KOPT-K1 (cell line): ENCODE measurements at regions not wholly inside any gene's neighbourhood (a gene's known extent, or its start where the extent isn't known, plus 50 kb on each side); places are given as distances from the start of the nearest gene placed in this dataset.

Source experiments
- H3K27ac ChIP-seq: fragments of 200-600 bp; sonication (generic); 2 replicates; pipeline ENCODE4 v1.5.1; 2016; ENCODE audit warnings: antibody characterized with exemption, mild to moderate bottlenecking, low read depth, low read length; ENCODE audit not compliant: poor library complexity, severe bottlenecking
- H3K36me3 ChIP-seq: fragments of 200-600 bp; sonication (generic); 2 replicates; pipeline ENCODE4 v1.5.1; 2017; ENCODE audit warnings: antibody characterized with exemption, mild to moderate bottlenecking, low read length, moderate library complexity; ENCODE audit not compliant: insufficient read depth
- H3K9me3 ChIP-seq: fragments of 200-600 bp; sonication (generic); 2 replicates; pipeline ENCODE4 v1.5.1; 2017; ENCODE audit warnings: antibody characterized with exemption, low read length, mild to moderate bottlenecking; ENCODE audit not compliant: insufficient read depth, poor library complexity, severe bottlenecking

- no peak overlapping the region for H3K27ac ChIP-seq
- H3K36me3 ChIP-seq, result no peaks in the 10 kb centered on the region
- H3K9me3 ChIP-seq, result no peaks in the 10 kb centered on the region
Measured at GRCh38 chr18:78803104-78803503, 176.5 kb upstream of the SALL3 start.

- Histone ChIP-seq H3K9me3 (no peaks in the 10 kb centered on the region), H3K27ac (no peak overlapping the region)
Measured at GRCh38 chr18:78804206-78805030, 175.2 kb upstream of the SALL3 start.

GRCh38 chr18:78805840-78806239 is 173.8 kb upstream of the SALL3 start:
- no peaks in the 10 kb centered on the region for H3K9me3 ChIP-seq
- H3K36me3 ChIP-seq, result no peaks in the 10 kb centered on the region
- H3K27ac ChIP-seq, result no peak overlapping the region

More at GRCh38 chr18:78804206-78805030, 175.2 kb upstream of the SALL3 start:
- H3K36me3 ChIP-seq, result no peaks in the 10 kb centered on the region

- Histone ChIP-seq H3K36me3 (no peaks in the 10 kb centered on the region), H3K27ac (no peak overlapping the region), H3K9me3 (no peaks in the 10 kb centered on the region)
Measured at GRCh38 chr18:78807668-78808067, 171.9 kb upstream of the SALL3 start.

GRCh38 chr18:78809845-78810244 is 169.8 kb upstream of the SALL3 start:
- Histone ChIP-seq H3K27ac (no peak overlapping the region), H3K36me3 (no peaks in the 10 kb centered on the region), H3K9me3 (no peaks in the 10 kb centered on the region)

GRCh38 chr18:78810706-78811105 is 168.9 kb upstream of the SALL3 start:
- Histone ChIP-seq H3K9me3 (no peaks in the 10 kb centered on the region), H3K36me3 (no peaks in the 10 kb centered on the region), H3K27ac (no peak overlapping the region)

- Histone ChIP-seq H3K36me3 (no peaks in the 10 kb centered on the region), H3K27ac (no peak overlapping the region), H3K9me3 (no peaks in the 10 kb centered on the region)
Measured at GRCh38 chr18:78812067-78812466, 167.6 kb upstream of the SALL3 start.

GRCh38 chr18:78813156-78813555 is 166.5 kb upstream of the SALL3 start:
- Histone ChIP-seq H3K9me3 (no peaks in the 10 kb centered on the region), H3K27ac (no peak overlapping the region), H3K36me3 (no peaks in the 10 kb centered on the region)

GRCh38 chr18:78813936-78814710 is 165.5 kb upstream of the SALL3 start:
- H3K36me3 ChIP-seq, result no peaks in the 10 kb centered on the region
- no peak overlapping the region for H3K27ac ChIP-seq
- H3K9me3 ChIP-seq, result no peaks in the 10 kb centered on the region

GRCh38 chr18:78814766-78815165 is 164.9 kb upstream of the SALL3 start:
- Histone ChIP-seq H3K36me3 (no peaks in the 10 kb centered on the region), H3K27ac (no peak overlapping the region), H3K9me3 (no peaks in the 10 kb centered on the region)

GRCh38 chr18:78816114-78816513 is 163.5 kb upstream of the SALL3 start:
- Histone ChIP-seq H3K9me3 (no peaks in the 10 kb centered on the region), H3K36me3 (no peaks in the 10 kb centered on the region), H3K27ac (no peak overlapping the region)

- Histone ChIP-seq H3K9me3 (no peaks in the 10 kb centered on the region), H3K36me3 (no peaks in the 10 kb centered on the region), H3K27ac (no peak overlapping the region)
Measured at GRCh38 chr18:78816916-78817315, 162.7 kb upstream of the SALL3 start.

GRCh38 chr18:78818495-78818894 is 161.1 kb upstream of the SALL3 start:
- Histone ChIP-seq H3K36me3 (no peaks in the 10 kb centered on the region), H3K9me3 (peaks cover 8% of the 10 kb centered on the region), H3K27ac (no peak overlapping the region)

- Histone ChIP-seq H3K27ac (no peak overlapping the region), H3K9me3 (peaks cover 8% of the 10 kb centered on the region)
Measured at GRCh38 chr18:78818961-78819360, 160.7 kb upstream of the SALL3 start.

GRCh38 chr18:78820161-78820834 is 159.3 kb upstream of the SALL3 start:
- H3K36me3 ChIP-seq, result no peaks in the 10 kb centered on the region
- no peak overlapping the region for H3K27ac ChIP-seq
- H3K9me3 ChIP-seq, result peaks cover 8% of the 10 kb centered on the region

More at GRCh38 chr18:78818961-78819360, 160.7 kb upstream of the SALL3 start:
- no peaks in the 10 kb centered on the region for H3K36me3 ChIP-seq
